Progenitor cell of endocrine pancreas (in vitro differentiated cells): ENCODE measurements at regions not wholly inside any gene's neighbourhood (a gene's known extent, or its start where the extent isn't known, plus 50 kb on each side); places are given as distances from the start of the nearest gene placed in this dataset.
"Not testable (repeated sequence)": the region's sequence is repeated elsewhere in the genome, so short reads cannot be mapped to it uniquely, and the experiment has no call there.

Source experiments
- DNase-seq: peaks from one replicate; pipeline ENCODE4 v3.0.0; 2021; ENCODE audit warnings: low spot score; ENCODE audit not compliant: unreplicated experiment
- H3K27ac Mint-ChIP-seq: 2 replicates; pipeline ENCODE4 v1.8.0; 2021; ENCODE audit warnings: mild to moderate bottlenecking, moderate library complexity, mixed read lengths
- H3K27me3 Mint-ChIP-seq: 2 replicates; pipeline ENCODE4 v1.8.0; 2021; ENCODE audit warnings: mixed read lengths
- H3K36me3 Mint-ChIP-seq: 2 replicates; pipeline ENCODE4 v1.8.0; 2022; ENCODE audit warnings: mixed read lengths; ENCODE audit not compliant: insufficient read depth
- H3K4me1 Mint-ChIP-seq: 2 replicates; pipeline ENCODE4 v1.8.0; 2021; ENCODE audit warnings: low read depth, mixed read lengths
- H3K4me3 Mint-ChIP-seq: 2 replicates; pipeline ENCODE4 v1.8.0; 2021; ENCODE audit warnings: low read depth, mild to moderate bottlenecking, moderate library complexity, mixed read lengths
- H3K9me3 Mint-ChIP-seq: 2 replicates; pipeline ENCODE4 v1.8.0; 2021; ENCODE audit warnings: low read depth, mixed read lengths
- TF ChIP-seq, protein P1 (sequence below): fragments of 200-600 bp; sonication (generic); IDR thresholded peaks from one replicate; pipeline ENCODE4 v1.5.0; 2021; ENCODE audit warnings: antibody characterized with exemption, mild to moderate bottlenecking; ENCODE audit not compliant: unreplicated experiment

DNA sequence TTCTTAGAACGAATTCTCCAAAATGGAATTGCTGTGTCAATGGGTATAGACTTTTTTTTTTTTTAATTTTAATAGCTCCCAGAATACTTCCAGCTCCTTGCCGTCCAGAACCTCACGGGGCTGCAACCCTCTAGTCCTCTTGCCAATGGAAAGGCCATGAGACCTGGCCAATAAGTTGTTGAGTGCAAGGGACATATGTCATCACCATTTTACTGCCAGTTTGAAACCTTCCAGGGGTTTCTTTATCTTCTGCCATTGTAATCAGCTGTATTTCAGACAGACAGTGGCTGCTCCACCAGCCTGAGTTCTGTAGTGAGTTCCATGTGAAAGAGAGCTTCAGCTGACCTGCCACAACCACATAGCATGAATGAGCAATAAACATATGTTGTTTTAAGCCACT, 95.0 kb upstream of the PTPRG start:
- TF ChIP-seq, protein P1, sequence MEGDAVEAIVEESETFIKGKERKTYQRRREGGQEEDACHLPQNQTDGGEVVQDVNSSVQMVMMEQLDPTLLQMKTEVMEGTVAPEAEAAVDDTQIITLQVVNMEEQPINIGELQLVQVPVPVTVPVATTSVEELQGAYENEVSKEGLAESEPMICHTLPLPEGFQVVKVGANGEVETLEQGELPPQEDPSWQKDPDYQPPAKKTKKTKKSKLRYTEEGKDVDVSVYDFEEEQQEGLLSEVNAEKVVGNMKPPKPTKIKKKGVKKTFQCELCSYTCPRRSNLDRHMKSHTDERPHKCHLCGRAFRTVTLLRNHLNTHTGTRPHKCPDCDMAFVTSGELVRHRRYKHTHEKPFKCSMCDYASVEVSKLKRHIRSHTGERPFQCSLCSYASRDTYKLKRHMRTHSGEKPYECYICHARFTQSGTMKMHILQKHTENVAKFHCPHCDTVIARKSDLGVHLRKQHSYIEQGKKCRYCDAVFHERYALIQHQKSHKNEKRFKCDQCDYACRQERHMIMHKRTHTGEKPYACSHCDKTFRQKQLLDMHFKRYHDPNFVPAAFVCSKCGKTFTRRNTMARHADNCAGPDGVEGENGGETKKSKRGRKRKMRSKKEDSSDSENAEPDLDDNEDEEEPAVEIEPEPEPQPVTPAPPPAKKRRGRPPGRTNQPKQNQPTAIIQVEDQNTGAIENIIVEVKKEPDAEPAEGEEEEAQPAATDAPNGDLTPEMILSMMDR: no peak
- Mint-ChIP-seq H3K4me1 (no peaks in the 10 kb centered on the region), H3K4me3 (no peak overlapping the region), H3K36me3 (no peaks in the 10 kb centered on the region), H3K9me3 (peaks cover under 1% of the 10 kb centered on the region), H3K27me3 (peaks cover 20% of the 10 kb centered on the region), H3K27ac (no peak overlapping the region)
- DNase-seq: no peak

DNA sequence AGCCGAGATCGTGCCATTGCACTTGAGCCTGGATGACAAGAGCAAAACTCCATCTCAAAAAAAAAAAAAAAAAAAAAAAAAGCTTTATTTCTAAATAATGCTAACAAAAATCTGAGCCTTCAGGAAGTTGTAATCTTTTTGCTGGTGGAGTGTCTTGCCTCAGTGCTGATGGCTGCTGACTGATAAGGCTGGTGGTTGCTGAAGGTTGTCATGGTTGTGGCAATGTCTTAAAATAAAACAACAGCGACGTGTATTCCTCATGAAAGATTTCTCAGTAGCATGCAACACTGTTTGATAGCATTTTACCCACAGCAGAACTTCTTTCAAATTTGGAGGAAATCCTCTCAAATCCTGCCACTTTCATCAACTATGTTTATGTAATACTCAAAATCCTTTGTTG, 77.4 kb upstream of the PTPRG start:
- Mint-ChIP-seq H3K9me3 (peaks cover 2% of the 10 kb centered on the region), H3K36me3 (no peaks in the 10 kb centered on the region)

DNA sequence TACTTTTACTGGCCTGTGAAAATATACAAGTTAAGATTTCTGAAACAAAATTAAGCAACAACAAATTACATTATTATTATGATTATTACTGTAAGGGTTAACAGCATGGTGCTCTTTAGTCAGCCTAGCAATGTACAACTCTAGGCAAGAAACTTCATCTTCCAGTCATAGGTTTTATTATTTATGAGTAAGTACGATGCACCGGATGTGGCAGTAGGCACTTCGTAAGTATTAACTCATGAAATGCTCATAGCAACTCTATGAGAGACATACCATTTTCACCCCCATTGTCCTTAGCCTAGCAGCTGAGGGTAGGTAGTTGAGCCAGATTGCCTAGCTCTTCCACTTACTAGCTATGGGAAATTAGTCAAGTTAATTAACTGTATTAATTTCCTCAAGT, 68.0 kb upstream of the PTPRG start:
- Mint-ChIP-seq H3K9me3 (peaks cover 7% of the 10 kb centered on the region), H3K36me3 (no peaks in the 10 kb centered on the region), H3K27me3 (no peaks in the 10 kb centered on the region), H3K27ac (no peak overlapping the region), H3K4me3 (no peak overlapping the region), H3K4me1 (no peaks in the 10 kb centered on the region)
- DNase-seq: no peak
- TF ChIP-seq, protein P1: no peak

More for the DNA sequence above, 77.4 kb upstream of the PTPRG start:
- no peaks in the 10 kb centered on the region for H3K4me1 Mint-ChIP-seq
- DNase-seq: no peak
- H3K27ac Mint-ChIP-seq: no peak overlapping the region
- no peak overlapping the region for H3K4me3 Mint-ChIP-seq
- TF ChIP-seq, protein P1: no peak
- no peaks in the 10 kb centered on the region for H3K27me3 Mint-ChIP-seq

DNA sequence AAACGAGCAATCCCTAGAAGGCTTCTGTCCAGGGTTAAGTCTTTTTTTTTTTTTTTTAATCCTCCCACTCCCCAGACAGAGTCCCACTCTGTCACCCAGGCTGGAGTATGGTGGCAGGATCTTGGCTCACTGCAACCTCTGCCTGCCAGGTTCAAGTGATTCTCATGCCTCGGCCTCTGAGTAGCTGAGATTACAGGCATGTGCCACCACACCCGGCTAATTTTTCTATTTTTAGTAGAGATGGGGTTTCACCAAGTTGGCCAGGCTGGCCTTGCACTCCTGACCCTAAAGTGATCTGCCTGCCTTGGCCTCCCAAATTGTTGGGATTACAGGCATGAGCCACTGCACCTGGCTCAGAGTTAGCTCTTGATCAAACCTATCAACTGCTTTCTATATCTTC, 67.1 kb upstream of the PTPRG start:
- not testable (repeated sequence) for DNase-seq, H3K9me3 Mint-ChIP-seq, H3K27ac Mint-ChIP-seq, H3K27me3 Mint-ChIP-seq, H3K36me3 Mint-ChIP-seq, H3K4me1 Mint-ChIP-seq, H3K4me3 Mint-ChIP-seq

DNA sequence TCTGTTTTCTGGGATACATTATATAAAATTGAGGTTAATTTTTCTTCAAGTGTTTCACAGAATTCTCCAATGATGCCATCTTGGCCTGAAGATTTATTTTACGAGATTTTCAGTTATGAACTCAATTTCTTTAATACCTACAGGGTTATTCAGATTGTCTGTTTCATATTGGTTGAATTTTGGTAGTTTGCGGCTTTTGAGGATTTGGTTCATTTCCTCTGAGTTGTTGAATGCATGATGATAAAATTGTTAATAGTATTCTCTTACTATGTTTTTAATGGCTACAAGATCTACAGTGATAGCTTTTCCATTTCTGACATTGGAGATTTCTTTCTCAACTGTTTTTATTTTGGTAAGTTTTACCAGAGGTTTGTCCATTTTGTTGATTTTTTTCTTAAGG, 63.9 kb upstream of the PTPRG start:
- Mint-ChIP-seq H3K27ac (no peak overlapping the region), H3K9me3 (peaks cover 24% of the 10 kb centered on the region), H3K27me3 (no peaks in the 10 kb centered on the region), H3K36me3 (no peaks in the 10 kb centered on the region), H3K4me3 (no peak overlapping the region), H3K4me1 (no peaks in the 10 kb centered on the region)
- TF ChIP-seq, protein P1: no peak
- DNase-seq: no peak

DNA sequence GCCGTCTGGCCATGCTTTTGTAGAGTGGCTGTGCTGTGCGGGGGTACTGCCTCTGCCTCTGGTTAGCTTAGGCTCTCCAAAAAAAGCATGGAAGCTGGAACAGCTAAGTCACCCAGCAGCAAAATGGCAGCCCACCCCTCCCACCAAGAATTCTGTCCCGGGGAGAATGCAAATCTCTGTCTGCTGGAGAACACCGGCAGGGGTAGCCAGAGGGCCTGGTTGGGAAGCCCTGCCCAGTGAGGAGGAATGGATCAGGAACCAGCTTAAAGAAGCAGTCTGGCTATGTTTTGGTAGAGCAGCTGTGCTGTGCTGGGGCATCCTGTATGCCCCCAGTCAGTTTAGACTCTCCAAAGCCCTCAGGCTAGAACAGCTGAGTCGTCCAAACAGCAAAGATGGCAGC, 56.2 kb upstream of the PTPRG start:
- TF ChIP-seq, protein P1: no peak
- no peak for DNase-seq
- Mint-ChIP-seq H3K4me1 (no peaks in the 10 kb centered on the region), H3K36me3 (no peaks in the 10 kb centered on the region), H3K27ac (no peak overlapping the region), H3K4me3 (no peak overlapping the region), H3K9me3 (peaks cover 14% of the 10 kb centered on the region), H3K27me3 (no peaks in the 10 kb centered on the region)
